A673 (cell line): ENCODE measurements at regions not wholly inside any gene's neighbourhood (a gene's known extent, or its start where the extent isn't known, plus 50 kb on each side); places are given as distances from the start of the nearest gene placed in this dataset.

Experiments
- BruUV-seq: library from RNA; stranded (reverse); fragments of 400-500 nt; replicated peaks from 2 replicates; lab custom pipeline; 2021; lab: Mats Ljungman, UMichigan
- CTCF ChIA-PET: fragments of 300-600 bp; sonication (Branson Sonifier 250); formaldehyde crosslinking; loops from one replicate; lab custom pipeline; 2022; ENCODE audit warnings: antibody characterized with exemption; lab: Charles Lee
- POLR2A ChIA-PET: fragments of 300-600 bp; sonication (Branson Sonifier 250); formaldehyde crosslinking; loops from one replicate; lab custom pipeline; 2022; ENCODE audit warnings: antibody characterized with exemption; ENCODE audit not compliant: low non-redundant PET; lab: Charles Lee
- DNase-seq: peaks from one replicate; pipeline ENCODE4 v3.0.0-alpha.2; 2015; ENCODE audit warnings: low spot score
- H3K27ac ChIP-seq: fragments of 200-600 bp; sonication (generic); 2 replicates; pipeline ENCODE4 v1.5.1; 2016; ENCODE audit warnings: mixed run types, low read depth, mild to moderate bottlenecking, mixed read lengths, antibody characterized with exemption, low read length; ENCODE audit not compliant: poor library complexity, severe bottlenecking
- H3K27me3 ChIP-seq: fragments of 200-600 bp; sonication (generic); replicated peaks from 2 replicates; pipeline ENCODE4 v1.6.1; 2017; ENCODE audit warnings: mixed run types, low read depth, mild to moderate bottlenecking, mixed read lengths, antibody characterized with exemption, low read length; ENCODE audit not compliant: insufficient read depth, poor library complexity
- H3K36me3 ChIP-seq: fragments of 200-600 bp; sonication (generic); 2 replicates; pipeline ENCODE4 v1.6.1; 2016; ENCODE audit warnings: mixed run types, mild to moderate bottlenecking, mixed read lengths, antibody characterized with exemption, low read length; ENCODE audit not compliant: insufficient read depth, poor library complexity, severe bottlenecking
- H3K4me1 ChIP-seq: fragments of 200-600 bp; sonication (generic); 2 replicates; pipeline ENCODE4 v1.6.1; 2017; ENCODE audit warnings: mixed run types, mild to moderate bottlenecking, mixed read lengths, antibody characterized with exemption, low read length; ENCODE audit not compliant: insufficient read depth, poor library complexity, severe bottlenecking
- H3K4me3 ChIP-seq: fragments of 200-600 bp; sonication (generic); 2 replicates; pipeline ENCODE4 v1.5.1; 2016; ENCODE audit warnings: low read depth, mixed run types, mild to moderate bottlenecking, mixed read lengths, low read length; ENCODE audit not compliant: poor library complexity, severe bottlenecking
- H3K9me3 ChIP-seq: fragments of 200-600 bp; sonication (generic); 2 replicates; pipeline ENCODE4 v1.6.1; 2016; ENCODE audit warnings: mixed run types, low read depth, mild to moderate bottlenecking, mixed read lengths, antibody characterized with exemption, low read length; ENCODE audit not compliant: poor library complexity, severe bottlenecking
- CTCF ChIP-seq: fragments of 300-800, 200-600 bp; sonication (generic); conservative IDR thresholded peaks from 2 replicates; pipeline ENCODE4 v1.5.1; 2017; ENCODE audit warnings: low read depth, mild to moderate bottlenecking, antibody characterized with exemption, low read length, moderate library complexity, mixed read lengths
- EZH2 ChIP-seq: fragments of 200-600 bp; sonication (generic); IDR thresholded peaks from 2 replicates; pipeline ENCODE4 v1.6.1; 2017; ENCODE audit warnings: borderline replicate concordance, low read depth, mild to moderate bottlenecking, mixed read lengths, antibody characterized with exemption, low read length; ENCODE audit not compliant: poor library complexity, severe bottlenecking
- intact Hi-C: fragments of 100-400 bp; cut with micrococcal nuclease; formaldehyde crosslinking; loops from one replicate; pipeline ENCODE4 v1.10.0; 2022; ENCODE audit not compliant: unreplicated experiment

GRCh38 chr1:55272994-55273393 lies 57.8 kb upstream of the USP24 start:
- intact Hi-C loops = loop anchor here (10.0 kb wide), 1 partner anchor 328 kb away; no protein-coding TSS in a partner anchor
- no TSS peak for BruUV-seq

More at GRCh38 chr1:55272994-55273393, 57.8 kb upstream of the USP24 start:
- H3K9me3 ChIP-seq = no peaks in the 10 kb centered on the region
- ChIA-PET POLR2A (no interaction called here), CTCF (interaction anchor here (0.6 kb wide), 1 partner anchor 1366 kb away, joined by 14 read pairs; no protein-coding TSS in a partner anchor)
- no peak overlapping the region for H3K27ac ChIP-seq
- H3K36me3 ChIP-seq = no peaks in the 10 kb centered on the region
- no peak for TF ChIP-seq EZH2
- TF ChIP-seq CTCF = no peak
- DNase-seq = no peak
- peaks cover 4% of the 10 kb centered on the region for H3K27me3 ChIP-seq
- no peak overlapping the region for H3K4me3 ChIP-seq
- H3K4me1 ChIP-seq = peaks cover 8% of the 10 kb centered on the region
